ENCODE measurements at regions not wholly inside any gene's neighbourhood (a gene's known extent, or its start where the extent isn't known, plus 50 kb on each side); places are given as distances from the start of the nearest gene placed in this dataset.
A peak's percentile ranks its signal among the peaks of the same experiment; 100 is the strongest.
"Not testable (repeated sequence)": the region's sequence is repeated elsewhere in the genome, so short reads cannot be mapped to it uniquely, and the experiment has no call there.

GRCh38 chr19:28299649-28300048, 913.3 kb downstream of the UQCRFS1 start:
- H3K36me3 ChIP-seq (ENCODE audit: insufficient read depth, low read depth, low read length), result no peaks in the 10 kb centered on the region
- peaks cover 4% of the 10 kb centered on the region; the same call in 1 of the 2 replicates for H3K4me1 ChIP-seq (ENCODE audit: insufficient read depth, low read length)
- no peak overlapping the region for H3K9ac ChIP-seq (ENCODE audit: low read depth, low read length)
- no peak overlapping the region for H3K4me3 ChIP-seq (ENCODE audit: low read length)
- H3K27ac ChIP-seq (ENCODE audit: low read length), result no peak overlapping the region
- no peaks in the 10 kb centered on the region for H3K9me3 ChIP-seq (ENCODE audit: insufficient read depth, low read depth, low read length)
- H3K27me3 ChIP-seq (ENCODE audit: insufficient read depth, low read length), result no peaks in the 10 kb centered on the region

GRCh38 chr19:28297586-28298157, 915.3 kb downstream of the UQCRFS1 start:
- no peak overlapping the region for H3K4me3 ChIP-seq (ENCODE audit: low read length)
- H3K36me3 ChIP-seq (ENCODE audit: insufficient read depth, low read depth, low read length), result no peaks in the 10 kb centered on the region
- H3K27me3 ChIP-seq (ENCODE audit: insufficient read depth, low read length), result no peaks in the 10 kb centered on the region
- H3K4me1 ChIP-seq (ENCODE audit: insufficient read depth, low read length), result peaks cover 15% of the 10 kb centered on the region
- no peak overlapping the region for H3K27ac ChIP-seq (ENCODE audit: low read length)
- H3K9me3 ChIP-seq (ENCODE audit: insufficient read depth, low read depth, low read length), result no peaks in the 10 kb centered on the region
- H3K9ac ChIP-seq (ENCODE audit: low read depth, low read length), result no peak overlapping the region

- no peaks in the 10 kb centered on the region for H3K27me3 ChIP-seq (ENCODE audit: insufficient read depth, low read length)
- no peak overlapping the region for H3K9ac ChIP-seq (ENCODE audit: low read depth, low read length)
- H3K27ac ChIP-seq (ENCODE audit: low read length), result no peak overlapping the region
- H3K36me3 ChIP-seq (ENCODE audit: insufficient read depth, low read depth, low read length), result no peaks in the 10 kb centered on the region
- H3K9me3 ChIP-seq (ENCODE audit: insufficient read depth, low read depth, low read length), result no peaks in the 10 kb centered on the region
- H3K4me1 ChIP-seq (ENCODE audit: insufficient read depth, low read length), result peaks cover 22% of the 10 kb centered on the region
- no peak overlapping the region for H3K4me3 ChIP-seq (ENCODE audit: low read length)
These were observed 915.9 kb downstream of the UQCRFS1 start for GRCh38 chr19:28297036-28297435.

- no peaks in the 10 kb centered on the region for H3K9me3 ChIP-seq (ENCODE audit: insufficient read depth, low read depth, low read length)
- H3K4me3 ChIP-seq (ENCODE audit: low read length), result no peak overlapping the region
- H3K36me3 ChIP-seq (ENCODE audit: insufficient read depth, low read depth, low read length), result no peaks in the 10 kb centered on the region
- H3K27me3 ChIP-seq (ENCODE audit: insufficient read depth, low read length), result no peaks in the 10 kb centered on the region
- H3K4me1 ChIP-seq (ENCODE audit: insufficient read depth, low read length), result peaks cover 27% of the 10 kb centered on the region
- H3K27ac ChIP-seq (ENCODE audit: low read length), result no peak overlapping the region
- no peak overlapping the region for H3K9ac ChIP-seq (ENCODE audit: low read depth, low read length)
These were observed 916.4 kb downstream of the UQCRFS1 start for GRCh38 chr19:28296506-28296905.

GRCh38 chr19:28294975-28295374, 918.0 kb downstream of the UQCRFS1 start:
- H3K4me1 ChIP-seq (ENCODE audit: insufficient read depth, low read length), result peaks cover 34% of the 10 kb centered on the region
- not testable (repeated sequence) for H3K4me3 ChIP-seq (ENCODE audit: low read length); H3K36me3 ChIP-seq (ENCODE audit: insufficient read depth, low read depth, low read length); H3K9ac ChIP-seq (ENCODE audit: low read depth, low read length); H3K27me3 ChIP-seq (ENCODE audit: insufficient read depth, low read length); H3K27ac ChIP-seq (ENCODE audit: low read length); H3K9me3 ChIP-seq (ENCODE audit: insufficient read depth, low read depth, low read length)

- Histone ChIP-seq H3K27ac (ENCODE audit: low read length) (no peak overlapping the region), H3K27me3 (ENCODE audit: insufficient read depth, low read length) (no peaks in the 10 kb centered on the region), H3K9me3 (ENCODE audit: insufficient read depth, low read depth, low read length) (no peaks in the 10 kb centered on the region), H3K9ac (ENCODE audit: low read depth, low read length) (no peak overlapping the region), H3K4me3 (ENCODE audit: low read length) (no peak overlapping the region), H3K36me3 (ENCODE audit: insufficient read depth, low read depth, low read length) (no peaks in the 10 kb centered on the region), H3K4me1 (ENCODE audit: insufficient read depth, low read length) (peaks cover 37% of the 10 kb centered on the region)
These were observed 918.6 kb downstream of the UQCRFS1 start for GRCh38 chr19:28294395-28294794.

GRCh38 chr19:28293685-28294084, 919.3 kb downstream of the UQCRFS1 start:
- peaks cover 42% of the 10 kb centered on the region for H3K4me1 ChIP-seq (ENCODE audit: insufficient read depth, low read length)
- no peaks in the 10 kb centered on the region for H3K9me3 ChIP-seq (ENCODE audit: insufficient read depth, low read depth, low read length)
- no peak overlapping the region for H3K4me3 ChIP-seq (ENCODE audit: low read length)
- H3K27ac ChIP-seq (ENCODE audit: low read length), result no peak overlapping the region
- H3K36me3 ChIP-seq (ENCODE audit: insufficient read depth, low read depth, low read length), result no peaks in the 10 kb centered on the region
- H3K9ac ChIP-seq (ENCODE audit: low read depth, low read length), result no peak overlapping the region
- no peaks in the 10 kb centered on the region for H3K27me3 ChIP-seq (ENCODE audit: insufficient read depth, low read length)

- Histone ChIP-seq H3K27ac (ENCODE audit: low read length) (no peak overlapping the region), H3K9me3 (ENCODE audit: insufficient read depth, low read depth, low read length) (no peaks in the 10 kb centered on the region), H3K27me3 (ENCODE audit: insufficient read depth, low read length) (no peaks in the 10 kb centered on the region), H3K9ac (ENCODE audit: low read depth, low read length) (no peak overlapping the region), H3K36me3 (ENCODE audit: insufficient read depth, low read depth, low read length) (no peaks in the 10 kb centered on the region), H3K4me1 (ENCODE audit: insufficient read depth, low read length) (peaks cover 42% of the 10 kb centered on the region), H3K4me3 (ENCODE audit: low read length) (peak overlapping the region; percentile 17; the same call in 1 of the 2 replicates)
These were observed 920.0 kb downstream of the UQCRFS1 start for GRCh38 chr19:28292822-28293500.

- no peak overlapping the region for H3K27ac ChIP-seq (ENCODE audit: low read length)
- no peaks in the 10 kb centered on the region for H3K36me3 ChIP-seq (ENCODE audit: insufficient read depth, low read depth, low read length)
- peak overlapping the region; percentile 12; the same call in 1 of the 2 replicates for H3K4me3 ChIP-seq (ENCODE audit: low read length)
- H3K9ac ChIP-seq (ENCODE audit: low read depth, low read length), result no peak overlapping the region
- peaks cover 42% of the 10 kb centered on the region for H3K4me1 ChIP-seq (ENCODE audit: insufficient read depth, low read length)
- H3K9me3 ChIP-seq (ENCODE audit: insufficient read depth, low read depth, low read length), result no peaks in the 10 kb centered on the region
- no peaks in the 10 kb centered on the region for H3K27me3 ChIP-seq (ENCODE audit: insufficient read depth, low read length)
These were observed 921.1 kb downstream of the UQCRFS1 start for GRCh38 chr19:28291874-28292273.

- Histone ChIP-seq H3K27me3 (ENCODE audit: insufficient read depth, low read length) (no peaks in the 10 kb centered on the region), H3K9ac (ENCODE audit: low read depth, low read length) (no peak overlapping the region), H3K36me3 (ENCODE audit: insufficient read depth, low read depth, low read length) (no peaks in the 10 kb centered on the region), H3K9me3 (ENCODE audit: insufficient read depth, low read depth, low read length) (no peaks in the 10 kb centered on the region), H3K4me3 (ENCODE audit: low read length) (peak overlapping the region; percentile 12; the same call in 1 of the 2 replicates), H3K4me1 (ENCODE audit: insufficient read depth, low read length) (peaks cover 42% of the 10 kb centered on the region), H3K27ac (ENCODE audit: low read length) (no peak overlapping the region)
These were observed 921.8 kb downstream of the UQCRFS1 start for GRCh38 chr19:28290963-28291657.

- Histone ChIP-seq H3K9me3 (ENCODE audit: insufficient read depth, low read depth, low read length) (no peaks in the 10 kb centered on the region), H3K27me3 (ENCODE audit: insufficient read depth, low read length) (no peaks in the 10 kb centered on the region), H3K4me1 (ENCODE audit: insufficient read depth, low read length) (peaks cover 42% of the 10 kb centered on the region), H3K27ac (ENCODE audit: low read length) (no peak overlapping the region), H3K4me3 (ENCODE audit: low read length) (no peak overlapping the region), H3K36me3 (ENCODE audit: insufficient read depth, low read depth, low read length) (no peaks in the 10 kb centered on the region), H3K9ac (ENCODE audit: low read depth, low read length) (no peak overlapping the region; the same call in 1 of the 2 replicates)
These were observed 923.5 kb downstream of the UQCRFS1 start for GRCh38 chr19:28289295-28290063.
